ENCODE measurements at regions not wholly inside any gene's neighbourhood (a gene's known extent, or its start where the extent isn't known, plus 50 kb on each side); places are given as distances from the start of the nearest gene placed in this dataset.

DNA sequence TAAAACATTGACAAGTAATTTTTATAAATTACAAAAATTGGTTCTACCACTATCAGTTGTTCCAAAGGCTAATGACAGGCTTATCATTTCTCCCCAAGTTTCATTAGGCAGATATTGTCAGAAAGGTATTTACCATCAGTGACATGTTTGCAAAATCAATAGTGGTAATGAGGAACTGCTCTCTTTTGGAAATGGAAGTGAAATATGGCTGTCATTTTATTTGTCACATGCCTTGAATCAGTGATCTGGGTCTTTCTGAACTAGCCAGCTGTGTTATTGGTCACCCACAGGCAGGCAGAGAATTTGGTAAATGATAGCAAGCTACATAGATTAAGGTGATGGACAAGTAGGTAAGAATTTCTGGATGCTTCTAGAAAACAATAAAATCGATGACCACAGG lies 268.0 kb upstream of the ARHGEF26 start:
- TF ChIP-seq, protein P1, sequence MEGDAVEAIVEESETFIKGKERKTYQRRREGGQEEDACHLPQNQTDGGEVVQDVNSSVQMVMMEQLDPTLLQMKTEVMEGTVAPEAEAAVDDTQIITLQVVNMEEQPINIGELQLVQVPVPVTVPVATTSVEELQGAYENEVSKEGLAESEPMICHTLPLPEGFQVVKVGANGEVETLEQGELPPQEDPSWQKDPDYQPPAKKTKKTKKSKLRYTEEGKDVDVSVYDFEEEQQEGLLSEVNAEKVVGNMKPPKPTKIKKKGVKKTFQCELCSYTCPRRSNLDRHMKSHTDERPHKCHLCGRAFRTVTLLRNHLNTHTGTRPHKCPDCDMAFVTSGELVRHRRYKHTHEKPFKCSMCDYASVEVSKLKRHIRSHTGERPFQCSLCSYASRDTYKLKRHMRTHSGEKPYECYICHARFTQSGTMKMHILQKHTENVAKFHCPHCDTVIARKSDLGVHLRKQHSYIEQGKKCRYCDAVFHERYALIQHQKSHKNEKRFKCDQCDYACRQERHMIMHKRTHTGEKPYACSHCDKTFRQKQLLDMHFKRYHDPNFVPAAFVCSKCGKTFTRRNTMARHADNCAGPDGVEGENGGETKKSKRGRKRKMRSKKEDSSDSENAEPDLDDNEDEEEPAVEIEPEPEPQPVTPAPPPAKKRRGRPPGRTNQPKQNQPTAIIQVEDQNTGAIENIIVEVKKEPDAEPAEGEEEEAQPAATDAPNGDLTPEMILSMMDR (IDR thresholded peaks at IDR 0.05): no peak
- no peak for TF ChIP-seq TCF7L2 (IDR thresholded peaks at IDR 0.05; ENCODE audit: low read depth, low read length)

All from Panc1 (cell line).